ENCODE measurements at regions not wholly inside any gene's neighbourhood (a gene's known extent, or its start where the extent isn't known, plus 50 kb on each side); places are given as distances from the start of the nearest gene placed in this dataset.
"Not testable (repeated sequence)": the region's sequence is repeated elsewhere in the genome, so short reads cannot be mapped to it uniquely, and the experiment has no call there.

GRCh38 chr19:23597661-23598060 is 89.4 kb downstream of the ZNF675 start:
- no peak for DNase-seq

GRCh38 chr19:23596872-23597271 is 90.1 kb downstream of the ZNF675 start:
- DNase-seq, result no peak

- DNase-seq, result not testable (repeated sequence)
Measured at GRCh38 chr19:23594311-23594710, 92.7 kb downstream of the ZNF675 start.

GRCh38 chr19:23587546-23587945 is 99.5 kb downstream of the ZNF675 start:
- no peak for DNase-seq

- DNase-seq, result no peak
Measured at GRCh38 chr19:23577501-23577900, 109.5 kb downstream of the ZNF675 start.

GRCh38 chr19:23571175-23571574 is 115.8 kb downstream of the ZNF675 start:
- no peak for DNase-seq

GRCh38 chr19:23568116-23568515 is 118.9 kb downstream of the ZNF675 start:
- DNase-seq, result not testable (repeated sequence)

- no peak for DNase-seq
Measured at GRCh38 chr19:23565256-23565655, 121.8 kb downstream of the ZNF675 start.

- DNase-seq, result no peak
Measured at GRCh38 chr19:23563326-23563725, 123.7 kb downstream of the ZNF675 start.

- DNase-seq, result no peak
Measured at GRCh38 chr19:23561341-23561740, 125.7 kb downstream of the ZNF675 start.

- no peak for DNase-seq
Measured at GRCh38 chr19:23560051-23560450, 127.0 kb downstream of the ZNF675 start.

GRCh38 chr19:23558541-23558940 is 128.5 kb downstream of the ZNF675 start:
- no peak for DNase-seq

GRCh38 chr19:23557381-23557780 is 129.6 kb downstream of the ZNF675 start:
- no peak for DNase-seq

- DNase-seq, result no peak
Measured at GRCh38 chr19:23554548-23554947, 132.5 kb downstream of the ZNF675 start.

- not testable (repeated sequence) for DNase-seq
Measured at GRCh38 chr19:23550102-23550501, 136.9 kb downstream of the ZNF675 start.

GRCh38 chr19:23547816-23548430 is 139.1 kb downstream of the ZNF675 start:
- no peak for DNase-seq

- DNase-seq, result no peak
Measured at GRCh38 chr19:23547156-23547555, 139.9 kb downstream of the ZNF675 start.

- DNase-seq, result no peak
Measured at GRCh38 chr19:23543351-23543750, 143.7 kb downstream of the ZNF675 start.

GRCh38 chr19:23542562-23542961 is 144.4 kb downstream of the ZNF675 start:
- no peak for DNase-seq

- no peak for DNase-seq
Measured at GRCh38 chr19:23541991-23542390, 145.0 kb downstream of the ZNF675 start.

GRCh38 chr19:23540180-23540579 is 144.9 kb upstream of the ZNF91 start:
- DNase-seq, result not testable (repeated sequence)

- DNase-seq, result no peak
Measured at GRCh38 chr19:23539499-23539898, 144.2 kb upstream of the ZNF91 start.

GRCh38 chr19:23537136-23537535 is 141.9 kb upstream of the ZNF91 start:
- not testable (repeated sequence) for DNase-seq

GRCh38 chr19:23536341-23536740 is 141.1 kb upstream of the ZNF91 start:
- not testable (repeated sequence) for DNase-seq

- DNase-seq, result not testable (repeated sequence)
Measured at GRCh38 chr19:23535901-23536300, 140.6 kb upstream of the ZNF91 start.

Measured in T-helper 1 cell (primary cell).